ENCODE measurements at regions not wholly inside any gene's neighbourhood (a gene's known extent, or its start where the extent isn't known, plus 50 kb on each side); places are given as distances from the start of the nearest gene placed in this dataset.
A peak's percentile ranks its signal among the peaks of the same experiment; 100 is the strongest.
"Not testable (repeated sequence)": the region's sequence is repeated elsewhere in the genome, so short reads cannot be mapped to it uniquely, and the experiment has no call there.

- Histone ChIP-seq H3K4me3 (no peak overlapping the region), H3K9me3 (replicated peaks in 1 of 11) (peaks cover 4 to 17% (median 10%) of the 10 kb centered on the region in 11 experiments; a peak in 18 of 22 replicates), H3K27me3 (no peaks in the 10 kb centered on the region), H3K36me3 (no peaks in the 10 kb centered on the region; a peak in 1 of 22 replicates), H3K4me1 (no peaks in the 10 kb centered on the region), H4K20me1 (no peaks in the 10 kb centered on the region), H3K9ac (no peak overlapping the region), H3K27ac (no peak overlapping the region), H3K4me2 (no peak overlapping the region)
- no peak for TF ChIP-seq Cebpa-rat (IDR thresholded peaks at IDR 0.05)
Observed at GRCh38 chr2:207371877-207372276, 157.9 kb upstream of the CREB1 start.

- Histone ChIP-seq H3K4me1 (no peaks in the 10 kb centered on the region), H3K4me2 (no peak overlapping the region), H3K4me3 (no peak overlapping the region), H3K27me3 (no peaks in the 10 kb centered on the region), H3K36me3 (no peaks in the 10 kb centered on the region; a peak in 1 of 22 replicates), H3K9me3 (replicated peaks in 1 of 11) (peaks cover 4 to 19% (median 10%) of the 10 kb centered on the region in 11 experiments; a peak in 18 of 22 replicates), H3K27ac (no peak overlapping the region), H3K9ac (no peak overlapping the region), H4K20me1 (no peaks in the 10 kb centered on the region)
- no peak for TF ChIP-seq Cebpa-rat (IDR thresholded peaks at IDR 0.05)
Observed at GRCh38 chr2:207372483-207372882, 157.3 kb upstream of the CREB1 start.

- Histone ChIP-seq H3K4me2 (no peak overlapping the region), H4K20me1 (no peaks in the 10 kb centered on the region), H3K36me3 (no peaks in the 10 kb centered on the region; a peak in 1 of 22 replicates), H3K27ac (no peak overlapping the region), H3K9me3 (replicated peaks in 1 of 11) (peaks cover 15 to 47% (median 31%) of the 10 kb centered on the region in 11 experiments; a peak in 19 of 22 replicates), H3K9ac (no peak overlapping the region), H3K4me1 (no peaks in the 10 kb centered on the region), H3K27me3 (no peaks in the 10 kb centered on the region), H3K4me3 (no peak overlapping the region)
- no peak for TF ChIP-seq Cebpa-rat (IDR thresholded peaks at IDR 0.05)
Observed at GRCh38 chr2:207375207-207375875, 154.4 kb upstream of the CREB1 start.

- peaks cover 31 to 58% (median 44%) of the 10 kb centered on the region in 11 experiments for H3K9me3 ChIP-seq (replicated peaks in 1 of 11)
- not testable (repeated sequence) for H3K4me3 ChIP-seq, H3K27ac ChIP-seq, H3K36me3 ChIP-seq, H3K9ac ChIP-seq, H3K27me3 ChIP-seq, H4K20me1 ChIP-seq, H3K4me2 ChIP-seq, H3K4me1 ChIP-seq
Observed at GRCh38 chr2:207378620-207379019, 151.1 kb upstream of the CREB1 start.

- H4K20me1 ChIP-seq: no peaks in the 10 kb centered on the region
- no peak overlapping the region for H3K9ac ChIP-seq
- H3K4me1 ChIP-seq: peaks cover 0 to 18% (median 6%) of the 10 kb centered on the region in 10 experiments; a peak in 9 of 20 replicates
- no peak overlapping the region for H3K27ac ChIP-seq
- TF ChIP-seq Cebpa-rat (IDR thresholded peaks at IDR 0.05): no peak
- no peaks in the 10 kb centered on the region for H3K36me3 ChIP-seq
- H3K9me3 ChIP-seq (replicated peaks in 1 of 11): peaks cover 19 to 37% (median 29%) of the 10 kb centered on the region in 11 experiments
- no peak overlapping the region for H3K4me2 ChIP-seq
- H3K4me3 ChIP-seq: no peak overlapping the region
- H3K27me3 ChIP-seq: no peaks in the 10 kb centered on the region
Observed at GRCh38 chr2:207385076-207385475, 144.7 kb upstream of the CREB1 start.

GRCh38 chr2:207385903-207386302 is 143.9 kb upstream of the CREB1 start:
- Histone ChIP-seq H3K4me3 (no peak overlapping the region), H3K27me3 (no peaks in the 10 kb centered on the region), H3K27ac (peak overlapping the region in 4 of 11 experiments; percentile 36 to 46 (median 38); a peak in 6 of 22 replicates), H3K4me2 (peak overlapping the region in 7 of 11 experiments; percentile 19 to 50 (median 38); a peak in 9 of 22 replicates), H3K9me3 (replicated peaks in 1 of 11) (peaks cover 12 to 29% (median 21%) of the 10 kb centered on the region in 11 experiments; a peak in 21 of 22 replicates), H3K9ac (no peak overlapping the region), H3K36me3 (no peaks in the 10 kb centered on the region), H3K4me1 (peaks cover 0 to 18% (median 6%) of the 10 kb centered on the region in 10 experiments; a peak in 9 of 20 replicates), H4K20me1 (no peaks in the 10 kb centered on the region)
- no peak for TF ChIP-seq Cebpa-rat (IDR thresholded peaks at IDR 0.05)

- Histone ChIP-seq H3K4me3 (no peak overlapping the region), H3K9me3 (replicated peaks in 1 of 11) (peaks cover 5 to 17% (median 11%) of the 10 kb centered on the region in 11 experiments; a peak in 21 of 22 replicates), H3K4me1 (peaks cover 0 to 18% (median 6%) of the 10 kb centered on the region in 10 experiments; a peak in 9 of 20 replicates), H4K20me1 (no peaks in the 10 kb centered on the region), H3K36me3 (no peaks in the 10 kb centered on the region), H3K27ac (0 out of 22 replicates have a peak overlapping the region, but pooled peaks of 1 of the 11 experiments have one; percentile 36), H3K9ac (no peak overlapping the region), H3K4me2 (peak overlapping the region in 3 of 11 experiments; percentile 28 to 39 (median 38); a peak in 4 of 22 replicates), H3K27me3 (no peaks in the 10 kb centered on the region)
- no peak for TF ChIP-seq Cebpa-rat (IDR thresholded peaks at IDR 0.05)
Observed at GRCh38 chr2:207387001-207387571, 142.7 kb upstream of the CREB1 start.

GRCh38 chr2:207390302-207391095 is 139.3 kb upstream of the CREB1 start:
- no peak overlapping the region for H3K4me3 ChIP-seq
- H3K9ac ChIP-seq: no peak overlapping the region
- no peak for TF ChIP-seq Cebpa-rat (IDR thresholded peaks at IDR 0.05)
- no peaks in the 10 kb centered on the region for H4K20me1 ChIP-seq
- H3K4me2 ChIP-seq: no peak overlapping the region
- 0 out of 22 replicates have a peak, but pooled peaks cover 0 to 2% (median 0%) of the 10 kb centered on the region in 11 experiments for H3K9me3 ChIP-seq (replicated peaks in 1 of 11)
- no peaks in the 10 kb centered on the region for H3K27me3 ChIP-seq
- no peaks in the 10 kb centered on the region for H3K36me3 ChIP-seq
- H3K27ac ChIP-seq: no peak overlapping the region
- H3K4me1 ChIP-seq: peaks cover 0 to 32% (median 6%) of the 10 kb centered on the region in 10 experiments; a peak in 9 of 20 replicates
